ENCODE measurements at regions not wholly inside any gene's neighbourhood (a gene's known extent, or its start where the extent isn't known, plus 50 kb on each side); places are given as distances from the start of the nearest gene placed in this dataset.
"Not testable (repeated sequence)": the region's sequence is repeated elsewhere in the genome, so short reads cannot be mapped to it uniquely, and the experiment has no call there.

DNA sequence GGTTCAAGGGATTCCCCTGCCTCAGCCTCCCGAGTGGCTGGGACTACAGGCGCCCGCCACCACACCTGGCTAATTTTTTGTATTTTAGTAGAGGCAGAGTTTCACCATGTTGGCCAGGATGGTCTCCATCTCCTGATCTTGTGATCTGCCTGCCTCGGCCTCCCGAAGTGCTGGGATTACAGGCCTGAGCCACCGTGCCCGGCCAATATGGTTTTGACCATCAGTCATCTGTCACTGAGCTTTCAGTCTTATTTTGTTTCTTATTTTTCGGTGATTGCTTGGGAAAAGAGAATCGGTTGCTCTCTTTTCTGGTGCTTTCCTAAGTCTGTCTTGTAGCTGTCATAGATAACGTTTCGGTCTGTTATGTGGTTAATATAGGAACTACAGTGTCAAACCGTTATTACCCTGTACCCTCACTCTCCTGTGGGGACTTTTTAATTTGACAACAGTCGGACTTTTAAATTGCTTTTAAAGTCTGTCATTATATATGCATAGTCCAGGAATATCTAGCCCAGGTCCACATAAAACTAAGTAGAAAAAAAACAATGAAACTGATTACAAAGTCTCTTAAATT, 453.4 kb downstream of the KCNJ18 start:
- H3K27me3 ChIP-seq, result no peaks in the 10 kb centered on the region
- no peak overlapping the region for H3K4me3 ChIP-seq
- no peaks in the 10 kb centered on the region for H3K4me1 ChIP-seq
- no peak for TF ChIP-seq POLR2A (IDR thresholded peaks at IDR 0.05)
- TF ChIP-seq, protein P1, sequence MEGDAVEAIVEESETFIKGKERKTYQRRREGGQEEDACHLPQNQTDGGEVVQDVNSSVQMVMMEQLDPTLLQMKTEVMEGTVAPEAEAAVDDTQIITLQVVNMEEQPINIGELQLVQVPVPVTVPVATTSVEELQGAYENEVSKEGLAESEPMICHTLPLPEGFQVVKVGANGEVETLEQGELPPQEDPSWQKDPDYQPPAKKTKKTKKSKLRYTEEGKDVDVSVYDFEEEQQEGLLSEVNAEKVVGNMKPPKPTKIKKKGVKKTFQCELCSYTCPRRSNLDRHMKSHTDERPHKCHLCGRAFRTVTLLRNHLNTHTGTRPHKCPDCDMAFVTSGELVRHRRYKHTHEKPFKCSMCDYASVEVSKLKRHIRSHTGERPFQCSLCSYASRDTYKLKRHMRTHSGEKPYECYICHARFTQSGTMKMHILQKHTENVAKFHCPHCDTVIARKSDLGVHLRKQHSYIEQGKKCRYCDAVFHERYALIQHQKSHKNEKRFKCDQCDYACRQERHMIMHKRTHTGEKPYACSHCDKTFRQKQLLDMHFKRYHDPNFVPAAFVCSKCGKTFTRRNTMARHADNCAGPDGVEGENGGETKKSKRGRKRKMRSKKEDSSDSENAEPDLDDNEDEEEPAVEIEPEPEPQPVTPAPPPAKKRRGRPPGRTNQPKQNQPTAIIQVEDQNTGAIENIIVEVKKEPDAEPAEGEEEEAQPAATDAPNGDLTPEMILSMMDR (IDR thresholded peaks at IDR 0.05), result no peak
- intact Hi-C loops (cut with DNase I), result no loop called here
- H3K36me3 ChIP-seq, result no peaks in the 10 kb centered on the region
- no peak for DNase-seq
- no peak overlapping the region for H3K27ac ChIP-seq
- 63 to 66% methylated on average over 13 of the region's 13 CpGs for WGBS, 2 donors
- H3K9me3 ChIP-seq, result peaks cover 0 to 4% (median 0%) of the 10 kb centered on the region in 3 donors

DNA sequence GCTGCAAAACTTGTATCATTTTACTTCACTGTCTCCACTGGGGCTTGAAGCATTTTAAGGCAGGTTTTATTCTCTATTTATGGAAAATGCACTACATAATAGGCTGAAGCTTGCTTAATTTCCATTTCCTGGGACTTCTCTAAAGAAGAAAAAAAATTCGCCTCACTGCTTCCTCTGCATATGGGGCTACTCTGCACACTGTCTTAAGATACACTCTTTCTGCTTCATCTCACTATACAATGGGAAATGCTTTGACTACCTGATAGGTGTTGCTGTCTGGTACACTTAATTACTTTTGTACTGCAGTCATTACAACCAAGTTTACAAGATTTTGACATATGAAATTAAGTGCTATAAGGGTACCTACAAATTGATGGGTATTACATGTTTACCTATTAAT, 466.0 kb downstream of the KCNJ18 start:
- Histone ChIP-seq H3K9me3 (no peaks in the 10 kb centered on the region), H3K4me1 (no peaks in the 10 kb centered on the region), H3K27ac (no peak overlapping the region), H3K36me3 (no peaks in the 10 kb centered on the region), H3K27me3 (no peaks in the 10 kb centered on the region), H3K4me3 (no peak overlapping the region)
- DNase-seq, result no peak
- 45 to 55% methylated on average over 1 of the region's 1 CpG for WGBS, 2 donors
- intact Hi-C loops (cut with DNase I), result no loop called here
- TF ChIP-seq POLR2A (IDR thresholded peaks at IDR 0.05), result no peak
- TF ChIP-seq, protein P1 (IDR thresholded peaks at IDR 0.05), result no peak

DNA sequence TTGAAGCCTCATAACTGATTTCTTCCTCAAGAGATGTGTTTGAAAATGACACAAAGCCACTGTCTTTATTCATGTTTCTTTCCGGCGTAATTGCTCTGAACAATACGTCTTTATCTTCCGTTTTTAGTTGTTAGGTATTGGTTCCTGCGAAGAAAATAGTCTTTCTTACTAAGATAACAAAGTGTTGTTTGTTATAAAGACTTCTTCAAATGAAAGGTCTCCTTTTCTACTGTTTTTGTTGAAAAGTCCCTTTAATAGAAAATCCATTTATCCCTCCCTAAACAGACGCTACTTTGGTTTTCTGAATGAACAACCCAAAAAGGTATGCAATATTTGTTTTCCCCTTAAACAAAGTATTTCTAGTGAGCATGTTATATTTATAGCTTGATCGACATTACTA, 469.1 kb downstream of the KCNJ18 start:
- no peak for TF ChIP-seq POLR2A (IDR thresholded peaks at IDR 0.05)
- TF ChIP-seq, protein P1 (IDR thresholded peaks at IDR 0.05), result no peak
- intact Hi-C loops (cut with DNase I), result no loop called here
- Histone ChIP-seq H3K4me3 (no peak overlapping the region), H3K27me3 (no peaks in the 10 kb centered on the region), H3K36me3 (no peaks in the 10 kb centered on the region), H3K4me1 (no peaks in the 10 kb centered on the region), H3K27ac (no peak overlapping the region), H3K9me3 (no peaks in the 10 kb centered on the region)
- 74 to 83% methylated on average over 7 of the region's 7 CpGs for WGBS, 2 donors
- DNase-seq, result no peak

DNA sequence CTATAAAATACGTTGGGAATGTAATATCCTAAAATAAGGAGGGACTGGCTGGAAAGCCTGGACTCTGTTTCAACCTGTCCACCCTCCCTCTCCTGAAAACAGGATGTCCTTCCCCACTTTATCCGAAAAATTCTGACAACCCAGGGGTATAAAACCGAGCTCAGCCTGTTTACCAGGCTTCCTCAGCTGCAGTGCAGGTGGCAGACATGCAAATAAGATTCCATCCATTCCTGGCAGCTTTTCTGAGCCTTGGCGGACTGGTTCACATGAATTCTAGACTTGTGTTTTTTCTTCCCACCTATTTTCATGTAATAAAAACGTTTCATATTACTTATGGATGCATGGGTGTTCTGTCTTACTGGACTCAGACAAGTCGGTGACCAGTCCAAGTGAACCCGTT, 479.3 kb downstream of the KCNJ18 start:
- DNase-seq, result no peak
- Histone ChIP-seq H3K27ac (no peak overlapping the region), H3K4me1 (no peaks in the 10 kb centered on the region), H3K4me3 (no peak overlapping the region), H3K9me3 (peaks cover 0 to 13% (median 0%) of the 10 kb centered on the region in 3 donors), H3K27me3 (no peaks in the 10 kb centered on the region), H3K36me3 (no peaks in the 10 kb centered on the region)
- TF ChIP-seq, protein P1 (IDR thresholded peaks at IDR 0.05), result no peak
- TF ChIP-seq POLR2A (IDR thresholded peaks at IDR 0.05), result no peak
- intact Hi-C loops (cut with DNase I), result no loop called here
- WGBS, 2 donors, result 28 to 30% methylated on average over 7 of the region's 7 CpGs

DNA sequence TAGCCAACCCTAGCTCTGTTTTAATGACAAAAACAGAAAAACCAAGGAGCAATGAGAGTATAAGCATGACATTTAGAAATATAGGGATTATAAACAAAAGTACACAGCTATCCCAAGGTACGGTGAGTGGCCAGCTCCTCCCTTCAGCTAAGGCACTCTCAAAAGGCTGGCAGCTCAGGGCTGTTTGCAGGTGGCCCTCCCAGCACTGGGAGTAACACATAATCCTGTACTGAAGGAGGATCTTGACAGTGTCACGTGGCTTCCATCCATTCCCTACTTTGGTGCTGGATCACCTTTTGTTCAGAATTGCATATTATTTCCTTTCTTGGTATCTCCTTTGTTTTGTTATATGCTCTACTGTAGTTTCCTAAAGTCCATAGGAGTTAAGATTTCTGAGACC, 500.8 kb downstream of the KCNJ18 start:
- intact Hi-C loops (cut with DNase I), result no loop called here
- Histone ChIP-seq H3K4me1 (no peaks in the 10 kb centered on the region), H3K9me3 (no peaks in the 10 kb centered on the region), H3K4me3 (no peak overlapping the region), H3K27me3 (no peaks in the 10 kb centered on the region), H3K27ac (no peak overlapping the region), H3K36me3 (no peaks in the 10 kb centered on the region)
- no peak for DNase-seq
- 48 to 56% methylated on average over 2 of the region's 2 CpGs for WGBS, 2 donors
- TF ChIP-seq, protein P1 (IDR thresholded peaks at IDR 0.05), result no peak
- no peak for TF ChIP-seq POLR2A (IDR thresholded peaks at IDR 0.05)

DNA sequence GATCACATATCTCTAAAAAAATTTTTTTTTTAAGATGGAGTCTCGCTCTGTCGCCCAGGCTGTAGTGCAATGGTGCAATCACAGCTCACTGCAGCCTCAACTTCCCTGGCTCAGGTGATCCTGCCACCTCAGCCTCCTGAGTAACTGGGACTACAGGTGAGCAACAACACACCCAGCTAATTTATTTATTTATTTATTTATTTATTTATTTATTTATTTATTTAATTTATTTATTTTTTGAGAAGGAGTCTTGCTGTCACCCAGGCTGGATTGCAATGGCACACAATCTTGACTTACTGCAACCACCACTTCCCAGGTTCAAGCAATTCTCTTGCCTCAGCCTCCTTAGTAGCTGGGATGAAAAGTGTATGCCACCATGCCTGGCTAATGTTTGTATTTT, 507.9 kb downstream of the KCNJ18 start:
- H3K36me3 ChIP-seq; intact Hi-C loops (cut with DNase I); DNase-seq; H3K27ac ChIP-seq; H3K4me3 ChIP-seq; H3K4me1 ChIP-seq; H3K27me3 ChIP-seq: not testable (repeated sequence)
- 83 to 85% methylated on average over 2 of the region's 2 CpGs for WGBS, 2 donors
- peaks cover 0 to 46% (median 17%) of the 10 kb centered on the region in 3 donors for H3K9me3 ChIP-seq

Data from esophagus squamous epithelium (tissue), 5 donors.